Activated naive CD4-positive, alpha-beta T cell treated with anti-CD3 and anti-CD28 coated beads, Interleukin-2, amount 50 U/mL, for 16 hours (primary cell): ENCODE measurements at regions not wholly inside any gene's neighbourhood (a gene's known extent, or its start where the extent isn't known, plus 50 kb on each side); places are given as distances from the start of the nearest gene placed in this dataset.
"Not testable (repeated sequence)": the region's sequence is repeated elsewhere in the genome, so short reads cannot be mapped to it uniquely, and the experiment has no call there.

ENCODE experiments used
- DNase-seq: peaks from one replicate; pipeline ENCODE4 v3.0.0-alpha.2; 2020

GRCh38 chr12:38160318-38161122, 156.1 kb upstream of the ALG10B start:
- DNase-seq, result no peak

GRCh38 chr12:38161123-38162000, 155.2 kb upstream of the ALG10B start:
- DNase-seq, result no peak

DNA sequence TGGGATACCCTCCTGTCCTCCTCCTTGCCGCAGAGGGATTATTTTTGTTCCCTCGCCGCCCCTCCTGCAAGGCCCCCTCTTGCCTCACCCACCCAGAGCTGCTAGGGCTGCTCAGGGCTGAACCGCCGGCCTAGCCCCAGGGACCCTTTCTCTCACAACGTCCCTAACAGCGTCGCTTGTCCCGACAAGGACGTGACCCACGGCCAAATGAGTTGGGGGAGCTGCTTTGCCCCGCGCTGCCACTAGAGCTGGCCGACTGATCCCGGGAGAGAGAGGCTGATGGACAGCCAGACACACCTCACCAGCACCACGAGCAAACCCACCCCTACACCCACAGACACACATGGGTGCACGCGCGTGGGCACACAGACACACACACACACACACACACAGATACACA, 154.6 kb upstream of the ALG10B start:
- DNase-seq, result no peak

DNA sequence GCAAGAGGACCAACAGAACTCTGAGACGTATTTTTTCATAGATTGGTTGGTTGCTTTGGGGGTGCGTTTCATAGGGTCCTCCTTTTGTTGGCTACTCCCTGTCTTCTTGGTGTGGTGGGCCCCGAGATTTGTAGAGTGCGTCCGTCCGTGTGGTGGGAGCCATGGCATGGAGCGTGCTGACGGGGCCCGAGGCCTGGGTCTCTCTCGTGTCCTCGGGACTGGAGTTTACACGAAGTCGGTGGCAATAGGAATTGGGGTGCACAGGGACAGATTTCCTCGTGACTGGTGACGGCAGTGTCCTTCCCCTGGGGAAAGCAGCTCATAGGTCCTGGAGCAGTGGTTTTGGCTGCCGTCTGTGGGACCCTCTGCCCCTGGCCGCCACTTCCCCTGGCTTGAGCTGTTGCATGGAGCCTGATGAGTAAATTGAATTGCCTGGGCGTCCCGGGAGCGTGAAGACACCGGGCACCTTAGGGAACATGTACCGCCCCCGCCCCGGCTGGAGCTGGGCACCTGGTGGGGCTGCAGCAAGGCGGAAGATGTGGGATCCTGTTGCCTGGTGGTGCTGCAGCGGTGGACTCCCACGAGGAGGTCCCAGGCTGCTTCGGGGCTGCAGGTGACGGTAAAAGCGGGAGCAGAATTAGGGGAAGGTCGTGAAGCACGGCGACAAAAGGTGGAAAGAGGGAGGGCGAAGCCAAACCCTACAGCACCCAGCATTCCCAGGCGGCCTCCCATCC, 153.7 kb upstream of the ALG10B start:
- no peak for DNase-seq

GRCh38 chr12:38163442-38163801, 153.2 kb upstream of the ALG10B start:
- no peak for DNase-seq

- DNase-seq, result no peak
These were observed 150.3 kb upstream of the ALG10B start for GRCh38 chr12:38166225-38166624.

DNA sequence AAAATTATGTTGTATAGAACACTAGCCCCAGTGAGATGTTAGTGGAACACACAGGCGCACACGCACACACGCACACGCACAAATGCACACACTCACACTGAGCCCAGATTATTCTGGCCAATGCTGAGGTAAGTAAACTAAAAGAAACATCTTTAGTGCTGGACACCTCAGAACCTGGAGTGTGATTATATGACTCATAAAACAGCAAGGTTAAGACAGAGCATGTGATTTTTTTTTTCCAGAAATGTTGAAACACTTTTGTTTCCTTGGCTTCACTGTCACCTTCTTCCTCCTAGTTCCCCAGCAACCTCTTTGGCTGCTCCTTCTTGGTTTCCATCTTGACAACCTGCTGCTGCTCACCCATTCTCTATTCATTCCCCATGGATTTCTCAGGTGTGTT, 141.0 kb upstream of the ALG10B start:
- DNase-seq, result no peak

- not testable (repeated sequence) for DNase-seq
These were observed 133.0 kb upstream of the ALG10B start for GRCh38 chr12:38183617-38184016.

- DNase-seq, result not testable (repeated sequence)
These were observed 119.3 kb upstream of the ALG10B start for GRCh38 chr12:38197286-38197685.

- no peak for DNase-seq
These were observed 114.9 kb upstream of the ALG10B start for GRCh38 chr12:38201461-38202276.

GRCh38 chr12:38204831-38205230, 111.7 kb upstream of the ALG10B start:
- no peak for DNase-seq

- no peak for DNase-seq
These were observed 94.6 kb upstream of the ALG10B start for GRCh38 chr12:38222011-38222410.

DNA sequence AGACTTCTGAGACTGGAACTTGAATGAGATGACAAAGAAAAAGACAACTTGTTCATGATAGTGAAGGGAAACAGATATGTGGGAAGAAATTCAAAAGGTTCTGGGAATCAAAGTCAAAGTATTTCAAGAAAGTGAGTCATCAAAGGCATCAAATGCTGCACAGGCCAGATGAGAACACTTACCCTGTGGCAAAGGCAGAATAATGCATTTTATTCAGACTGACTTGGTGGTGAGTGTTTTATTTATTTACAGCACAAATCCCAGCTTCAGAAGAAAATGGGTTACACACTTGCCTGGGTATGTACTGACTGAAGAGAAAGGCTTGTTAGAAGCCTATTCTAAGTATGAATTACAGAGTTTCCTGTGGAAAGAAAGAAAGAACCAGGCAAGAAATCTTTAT, 78.2 kb upstream of the ALG10B start:
- not testable (repeated sequence) for DNase-seq

GRCh38 chr12:38253778-38254177, 62.8 kb upstream of the ALG10B start:
- no peak for DNase-seq

DNA sequence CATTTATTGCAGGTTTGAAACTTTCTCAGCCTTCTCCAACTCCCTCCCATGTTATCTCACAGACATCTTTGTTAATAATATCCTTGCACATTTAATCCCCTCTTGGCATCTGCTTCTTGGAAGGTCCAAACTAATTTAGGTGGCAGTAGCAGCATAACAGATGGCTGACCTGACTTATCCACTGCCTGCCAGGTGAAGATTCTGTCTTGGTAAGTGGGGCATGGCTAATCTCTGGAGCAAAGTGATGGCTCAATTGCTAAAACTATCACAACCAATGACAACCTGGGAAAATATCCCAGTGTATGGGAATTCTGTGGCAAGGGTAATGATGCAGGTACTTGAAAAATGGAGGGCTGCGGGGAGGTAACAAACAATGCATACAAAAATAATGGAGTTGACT, 58.2 kb upstream of the ALG10B start:
- DNase-seq, result no peak
